ENCODE measurements at regions not wholly inside any gene's neighbourhood (a gene's known extent, or its start where the extent isn't known, plus 50 kb on each side); places are given as distances from the start of the nearest gene placed in this dataset.
"Not testable (repeated sequence)": the region's sequence is repeated elsewhere in the genome, so short reads cannot be mapped to it uniquely, and the experiment has no call there.

- TF ChIP-seq EZH2phosphoT487 (IDR thresholded peaks at IDR 0.05; ENCODE audit: borderline replicate concordance) (no peak), CTCF (conservative IDR thresholded peaks at IDR 0.05; ENCODE audit: low read length) (no peak)
- no peaks in the 10 kb centered on the region for H3K4me1 ChIP-seq (ENCODE audit: insufficient read depth, low read length, poor library complexity, severe bottlenecking)
- H3K79me2 ChIP-seq (ENCODE audit: insufficient read depth, low read length), result no peaks in the 10 kb centered on the region
- no peak overlapping the region for H3K9ac ChIP-seq (ENCODE audit: low read depth, low read length, poor library complexity, severe bottlenecking)
- no peaks in the 10 kb centered on the region for H3K36me3 ChIP-seq (ENCODE audit: insufficient read depth, low read length)
- H3K9me2 ChIP-seq (replicated peaks; ENCODE audit: low read depth, low read length), result no peaks in the 10 kb centered on the region
- no peaks in the 10 kb centered on the region for H4K20me1 ChIP-seq (ENCODE audit: insufficient read depth, low read length, poor library complexity, severe bottlenecking)
- H3K9me3 ChIP-seq (ENCODE audit: insufficient read depth, low read depth, low read length), result no peaks in the 10 kb centered on the region
- H3K27me3 ChIP-seq (ENCODE audit: insufficient read depth, low read length, poor library complexity, severe bottlenecking), result no peaks in the 10 kb centered on the region
- no peaks in the 10 kb centered on the region for H3F3A ChIP-seq (ENCODE audit: low read depth)
- no peak overlapping the region for H2AFZ ChIP-seq (ENCODE audit: low read length)
- H3K4me3 ChIP-seq (ENCODE audit: low read length, poor library complexity, severe bottlenecking), result no peak overlapping the region
- H3K4me2 ChIP-seq (ENCODE audit: low read depth, low read length, poor library complexity, severe bottlenecking), result no peak overlapping the region
These were observed 122.2 kb downstream of the ZNF486 start for GRCh38 chr19:20289186-20289585.

GRCh38 chr19:20287070-20287469 lies 120.1 kb downstream of the ZNF486 start:
- Histone ChIP-seq H3K9ac (ENCODE audit: low read depth, low read length, poor library complexity, severe bottlenecking) (no peak overlapping the region), H3K27me3 (ENCODE audit: insufficient read depth, low read length, poor library complexity, severe bottlenecking) (no peaks in the 10 kb centered on the region), H3K4me2 (ENCODE audit: low read depth, low read length, poor library complexity, severe bottlenecking) (no peak overlapping the region), H3K36me3 (ENCODE audit: insufficient read depth, low read length) (no peaks in the 10 kb centered on the region), H3F3A (ENCODE audit: low read depth) (no peaks in the 10 kb centered on the region), H2AFZ (ENCODE audit: low read length) (no peak overlapping the region), H3K9me2 (replicated peaks; ENCODE audit: low read depth, low read length) (no peaks in the 10 kb centered on the region), H3K4me3 (ENCODE audit: low read length, poor library complexity, severe bottlenecking) (no peak overlapping the region), H3K79me2 (ENCODE audit: insufficient read depth, low read length) (no peaks in the 10 kb centered on the region), H4K20me1 (ENCODE audit: insufficient read depth, low read length, poor library complexity, severe bottlenecking) (no peaks in the 10 kb centered on the region), H3K4me1 (ENCODE audit: insufficient read depth, low read length, poor library complexity, severe bottlenecking) (no peaks in the 10 kb centered on the region), H3K9me3 (ENCODE audit: insufficient read depth, low read depth, low read length) (no peaks in the 10 kb centered on the region)
- no peak for TF ChIP-seq EZH2phosphoT487 (IDR thresholded peaks at IDR 0.05; ENCODE audit: borderline replicate concordance)
- TF ChIP-seq CTCF (conservative IDR thresholded peaks at IDR 0.05; ENCODE audit: low read length), result no peak

GRCh38 chr19:20285876-20286275 lies 118.9 kb downstream of the ZNF486 start:
- H3K9ac ChIP-seq (ENCODE audit: low read depth, low read length, poor library complexity, severe bottlenecking); H4K20me1 ChIP-seq (ENCODE audit: insufficient read depth, low read length, poor library complexity, severe bottlenecking); H3F3A ChIP-seq (ENCODE audit: low read depth); H3K9me2 ChIP-seq (replicated peaks; ENCODE audit: low read depth, low read length); H3K4me2 ChIP-seq (ENCODE audit: low read depth, low read length, poor library complexity, severe bottlenecking); H2AFZ ChIP-seq (ENCODE audit: low read length); H3K9me3 ChIP-seq (ENCODE audit: insufficient read depth, low read depth, low read length); H3K79me2 ChIP-seq (ENCODE audit: insufficient read depth, low read length); H3K4me1 ChIP-seq (ENCODE audit: insufficient read depth, low read length, poor library complexity, severe bottlenecking); H3K4me3 ChIP-seq (ENCODE audit: low read length, poor library complexity, severe bottlenecking); H3K36me3 ChIP-seq (ENCODE audit: insufficient read depth, low read length); H3K27me3 ChIP-seq (ENCODE audit: insufficient read depth, low read length, poor library complexity, severe bottlenecking): not testable (repeated sequence)

DNA sequence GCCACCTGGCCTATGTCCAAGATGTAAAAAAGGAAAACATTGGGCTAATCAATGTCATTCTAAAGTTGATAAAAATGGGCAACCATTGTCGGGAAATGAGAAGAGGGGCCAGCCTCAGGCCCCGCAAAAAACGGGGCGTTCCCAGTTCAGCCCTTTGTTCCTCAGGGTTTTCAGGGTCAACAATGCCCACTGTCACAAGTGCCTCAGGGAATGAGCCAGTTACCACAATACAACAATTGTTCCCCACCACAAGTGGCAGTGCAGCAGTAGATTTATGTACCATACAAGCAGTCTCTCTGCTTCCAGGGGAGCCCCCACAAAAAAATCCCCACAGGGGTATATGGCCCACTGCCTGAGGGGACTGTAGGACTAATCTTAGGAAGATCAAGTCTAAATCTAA lies 112.5 kb downstream of the ZNF486 start:
- H3K9me2 ChIP-seq (replicated peaks; ENCODE audit: low read depth, low read length), result no peaks in the 10 kb centered on the region
- no peak for TF ChIP-seq CTCF (conservative IDR thresholded peaks at IDR 0.05; ENCODE audit: low read length)
- TF ChIP-seq EZH2phosphoT487 (IDR thresholded peaks at IDR 0.05; ENCODE audit: borderline replicate concordance), result no peak
- H3K36me3 ChIP-seq (ENCODE audit: insufficient read depth, low read length), result no peaks in the 10 kb centered on the region
- no peaks in the 10 kb centered on the region for H3K4me1 ChIP-seq (ENCODE audit: insufficient read depth, low read length, poor library complexity, severe bottlenecking)
- H3K79me2 ChIP-seq (ENCODE audit: insufficient read depth, low read length), result no peaks in the 10 kb centered on the region
- no peak overlapping the region for H2AFZ ChIP-seq (ENCODE audit: low read length)
- H3F3A ChIP-seq (ENCODE audit: low read depth), result no peaks in the 10 kb centered on the region
- H3K4me2 ChIP-seq (ENCODE audit: low read depth, low read length, poor library complexity, severe bottlenecking), result no peak overlapping the region
- no peak overlapping the region for H3K9ac ChIP-seq (ENCODE audit: low read depth, low read length, poor library complexity, severe bottlenecking)
- no peaks in the 10 kb centered on the region for H3K9me3 ChIP-seq (ENCODE audit: insufficient read depth, low read depth, low read length)
- H4K20me1 ChIP-seq (ENCODE audit: insufficient read depth, low read length, poor library complexity, severe bottlenecking), result no peaks in the 10 kb centered on the region
- no peaks in the 10 kb centered on the region for H3K27me3 ChIP-seq (ENCODE audit: insufficient read depth, low read length, poor library complexity, severe bottlenecking)
- no peak overlapping the region for H3K4me3 ChIP-seq (ENCODE audit: low read length, poor library complexity, severe bottlenecking)

All from Loucy (cell line).